NB4 (cell line): ENCODE measurements at regions not wholly inside any gene's neighbourhood (a gene's known extent, or its start where the extent isn't known, plus 50 kb on each side); places are given as distances from the start of the nearest gene placed in this dataset.

Experiments
- CTCF ChIP-seq: IDR thresholded peaks from one replicate; pipeline ENCODE4 v1.5.1; 2012; ENCODE audit warnings: low read depth, low read length
- MAX ChIP-seq: IDR thresholded peaks from 2 replicates; pipeline ENCODE4 v1.6.1; 2011; ENCODE audit warnings: low read depth, low read length
- MYC ChIP-seq: IDR thresholded peaks from 2 replicates; pipeline ENCODE4 v1.6.1; 2011; ENCODE audit warnings: low read depth, low read length
- POLR2A ChIP-seq: IDR thresholded peaks from 2 replicates; pipeline ENCODE4 v1.6.1; 2011; ENCODE audit warnings: mild to moderate bottlenecking; ENCODE audit not compliant: insufficient read length; ENCODE audit errors: extremely low read depth

GRCh38 chr20:63116412-63117106 is 99.4 kb downstream of the YTHDF1 start:
- TF ChIP-seq CTCF: no peak
- no peak for TF ChIP-seq POLR2A
- no peak for TF ChIP-seq MAX
- TF ChIP-seq MYC: no peak
